OCI-LY7 (cell line): ENCODE measurements at regions not wholly inside any gene's neighbourhood (a gene's known extent, or its start where the extent isn't known, plus 50 kb on each side); places are given as distances from the start of the nearest gene placed in this dataset.
"Not testable (repeated sequence)": the region's sequence is repeated elsewhere in the genome, so short reads cannot be mapped to it uniquely, and the experiment has no call there.

ENCODE experiments used
- EZH2phosphoT487 ChIP-seq: fragments of 200-600 bp; sonication (generic); IDR thresholded peaks from 2 replicates; pipeline ENCODE4 v1.6.1; 2018; ENCODE audit warnings: low read depth, borderline replicate concordance, mild to moderate bottlenecking, mixed run types, antibody characterized with exemption, low read length, moderate library complexity, mixed read lengths
- TF ChIP-seq, protein P1 (sequence below): fragments of 200-600 bp; sonication (generic); conservative IDR thresholded peaks from 2 replicates; pipeline ENCODE4 v1.5.1; 2014; ENCODE audit warnings: mild to moderate bottlenecking, antibody characterized with exemption, low read length, moderate library complexity, mixed read lengths

DNA sequence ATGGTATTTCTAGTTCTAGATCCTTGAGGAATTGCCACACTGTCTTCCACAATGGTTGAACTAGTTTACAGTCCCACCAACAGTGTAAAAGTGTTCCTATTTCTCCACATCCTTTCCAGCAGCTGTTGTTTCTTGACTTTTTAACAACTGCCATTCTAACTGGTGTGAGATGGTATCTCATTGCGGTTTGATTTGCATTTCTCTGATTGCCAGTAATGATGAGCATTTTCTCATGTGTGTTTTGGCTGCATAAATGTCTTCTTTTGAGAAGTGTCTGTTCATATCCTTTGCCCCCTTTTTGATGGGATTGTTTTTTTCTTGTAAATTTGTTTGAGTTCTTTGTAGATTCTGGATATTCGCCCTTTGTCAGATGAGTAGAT is 308.6 kb upstream of the B3GAT1 start:
- TF ChIP-seq, protein P1, sequence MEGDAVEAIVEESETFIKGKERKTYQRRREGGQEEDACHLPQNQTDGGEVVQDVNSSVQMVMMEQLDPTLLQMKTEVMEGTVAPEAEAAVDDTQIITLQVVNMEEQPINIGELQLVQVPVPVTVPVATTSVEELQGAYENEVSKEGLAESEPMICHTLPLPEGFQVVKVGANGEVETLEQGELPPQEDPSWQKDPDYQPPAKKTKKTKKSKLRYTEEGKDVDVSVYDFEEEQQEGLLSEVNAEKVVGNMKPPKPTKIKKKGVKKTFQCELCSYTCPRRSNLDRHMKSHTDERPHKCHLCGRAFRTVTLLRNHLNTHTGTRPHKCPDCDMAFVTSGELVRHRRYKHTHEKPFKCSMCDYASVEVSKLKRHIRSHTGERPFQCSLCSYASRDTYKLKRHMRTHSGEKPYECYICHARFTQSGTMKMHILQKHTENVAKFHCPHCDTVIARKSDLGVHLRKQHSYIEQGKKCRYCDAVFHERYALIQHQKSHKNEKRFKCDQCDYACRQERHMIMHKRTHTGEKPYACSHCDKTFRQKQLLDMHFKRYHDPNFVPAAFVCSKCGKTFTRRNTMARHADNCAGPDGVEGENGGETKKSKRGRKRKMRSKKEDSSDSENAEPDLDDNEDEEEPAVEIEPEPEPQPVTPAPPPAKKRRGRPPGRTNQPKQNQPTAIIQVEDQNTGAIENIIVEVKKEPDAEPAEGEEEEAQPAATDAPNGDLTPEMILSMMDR, result not testable (repeated sequence)
- not testable (repeated sequence) for TF ChIP-seq EZH2phosphoT487
